Fibroblast of skin of abdomen (primary cell): ENCODE measurements at regions not wholly inside any gene's neighbourhood (a gene's known extent, or its start where the extent isn't known, plus 50 kb on each side); places are given as distances from the start of the nearest gene placed in this dataset.

Experiments used
- DNase-seq: peaks from one replicate; pipeline ENCODE4 v3.0.0-alpha.2; 2013

DNA sequence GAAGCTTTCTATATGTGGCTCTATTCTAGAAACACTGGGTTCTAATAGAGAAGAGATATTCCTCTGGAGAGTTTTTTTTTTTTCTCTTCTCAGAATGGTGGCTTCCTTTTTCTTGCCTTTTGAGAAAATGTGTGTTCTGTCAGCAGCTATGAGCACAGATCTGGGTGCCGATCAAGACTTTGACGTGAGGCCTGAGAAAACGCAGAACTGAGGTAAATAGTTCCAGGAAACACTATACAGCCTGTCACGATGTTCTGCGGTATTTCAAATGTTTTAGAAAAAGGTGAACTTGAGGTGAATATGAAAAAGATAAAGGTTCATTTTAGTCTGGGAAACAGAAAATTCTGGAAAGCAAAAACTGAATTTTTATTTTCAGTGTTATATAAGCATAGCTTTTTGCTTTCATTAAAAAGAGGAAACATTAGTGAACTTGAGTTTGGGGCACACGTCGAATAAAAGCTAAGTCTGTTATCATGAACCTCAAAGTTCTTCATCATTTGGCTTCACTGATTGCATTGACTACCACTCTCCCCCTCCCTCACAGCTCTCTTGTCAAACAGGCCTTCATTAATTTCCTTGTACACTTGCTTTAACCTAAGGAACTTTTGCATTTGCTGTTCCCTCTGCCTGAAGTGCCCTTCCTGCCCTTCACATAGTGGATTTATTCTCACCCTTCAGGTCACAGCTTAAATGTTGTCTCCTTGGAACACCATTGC lies 265.1 kb downstream of the NFKBIZ start:
- no peak for DNase-seq

- DNase-seq = no peak
Observed at GRCh38 chr3:102122527-102122926, 273.2 kb downstream of the NFKBIZ start.

DNA sequence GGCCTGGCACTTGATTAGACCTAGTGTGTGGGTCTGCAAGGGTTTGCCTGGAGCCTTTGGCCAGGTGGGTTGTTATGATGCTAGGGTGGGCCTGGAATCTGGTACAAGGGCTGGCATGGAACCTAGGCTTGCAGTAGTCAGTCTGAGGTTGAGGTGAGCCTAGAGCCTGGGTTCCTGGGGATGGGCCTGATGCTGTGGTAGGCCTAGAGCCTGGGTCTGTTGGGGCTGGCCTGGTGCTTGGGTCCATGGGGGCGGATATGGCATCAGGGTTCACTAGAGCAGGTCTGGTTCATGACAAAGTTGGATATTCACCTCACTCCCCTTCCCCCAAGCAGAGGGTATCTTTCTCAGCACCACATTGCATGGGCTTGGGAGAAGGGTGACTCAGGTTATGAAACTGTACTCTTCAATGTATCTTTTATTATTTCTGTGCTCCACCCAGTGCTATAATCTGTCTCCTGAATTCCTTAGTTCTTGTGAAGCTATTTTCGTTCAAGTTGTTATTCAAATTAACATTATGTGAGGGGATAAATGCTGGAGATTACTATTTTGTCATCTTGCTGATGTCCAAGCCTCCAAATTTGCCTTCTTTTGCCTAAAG lies 274.4 kb downstream of the NFKBIZ start:
- no peak for DNase-seq

GRCh38 chr3:102124282-102124681 lies 275.0 kb downstream of the NFKBIZ start:
- DNase-seq = no peak

DNA sequence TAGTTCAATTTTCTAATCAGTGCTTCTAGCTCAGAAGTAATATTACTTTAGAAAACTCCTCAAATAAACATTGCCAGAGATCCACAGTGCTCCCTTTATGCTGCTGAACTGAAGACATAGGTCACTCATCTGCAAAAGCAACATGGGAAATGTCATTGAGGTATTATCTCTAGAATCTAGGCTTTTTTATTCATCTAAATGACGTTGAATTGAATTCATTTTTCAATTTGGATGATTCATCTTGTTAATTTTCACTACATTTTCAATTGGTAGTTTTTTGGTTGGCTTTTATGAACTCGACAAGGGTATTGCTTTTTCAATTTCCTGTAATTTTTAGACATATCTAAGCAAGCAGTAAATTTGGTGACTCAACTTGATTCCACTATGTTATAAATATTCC lies 275.4 kb downstream of the NFKBIZ start:
- DNase-seq = no peak

DNA sequence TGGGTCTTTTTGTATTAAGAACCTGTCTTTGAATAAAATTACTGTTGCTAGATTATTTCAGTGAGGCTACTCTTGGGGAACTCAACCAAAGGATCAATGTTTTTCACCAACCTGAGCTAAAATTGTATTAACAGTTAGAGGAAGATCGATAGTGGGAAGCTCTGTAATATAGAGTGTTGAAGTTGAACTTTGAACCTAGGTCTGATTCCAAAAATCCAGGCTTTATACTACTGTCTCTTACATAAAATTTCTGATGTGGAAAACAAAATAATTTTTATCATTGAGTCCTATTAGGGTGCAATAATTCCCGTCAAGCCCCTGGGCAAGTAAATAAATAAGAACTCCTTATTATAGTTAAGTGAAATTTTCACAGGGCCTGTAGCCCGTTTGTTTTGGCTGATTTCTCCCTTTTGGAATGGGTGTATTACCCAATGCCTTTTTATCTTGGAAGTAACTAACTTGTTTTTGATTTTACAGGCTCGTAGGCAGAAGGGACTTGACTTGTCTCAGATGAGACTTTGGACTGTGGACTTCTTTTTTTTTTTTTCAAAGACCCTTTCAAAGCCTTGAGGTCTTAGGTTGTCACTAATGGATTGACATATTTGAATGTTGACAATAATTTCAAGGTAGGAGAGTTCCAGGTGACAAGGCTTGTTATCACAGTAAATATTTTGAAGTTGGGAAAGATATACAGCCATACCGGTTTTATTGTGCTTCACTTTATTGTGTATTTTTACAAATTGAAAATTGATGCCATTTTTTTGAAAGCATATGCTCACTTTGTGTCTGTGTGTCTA lies 276.1 kb downstream of the NFKBIZ start:
- no peak for DNase-seq

DNA sequence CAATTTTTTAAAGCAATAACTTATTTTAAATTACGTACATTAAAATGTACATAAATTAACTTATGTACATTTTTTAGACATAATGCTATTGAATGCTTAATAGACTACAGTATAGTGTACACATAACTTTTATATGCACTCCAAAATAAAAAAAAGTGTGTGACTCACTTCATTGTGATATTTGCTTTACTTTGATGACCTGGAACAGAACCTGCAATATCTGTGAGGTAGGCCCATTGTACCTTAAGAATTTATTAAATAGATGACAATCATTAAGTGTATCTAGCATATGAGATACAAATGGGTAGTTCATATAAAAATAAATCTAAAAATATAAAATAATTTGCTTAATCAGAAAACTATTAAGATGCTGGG lies 276.7 kb downstream of the NFKBIZ start:
- no peak for DNase-seq

DNA sequence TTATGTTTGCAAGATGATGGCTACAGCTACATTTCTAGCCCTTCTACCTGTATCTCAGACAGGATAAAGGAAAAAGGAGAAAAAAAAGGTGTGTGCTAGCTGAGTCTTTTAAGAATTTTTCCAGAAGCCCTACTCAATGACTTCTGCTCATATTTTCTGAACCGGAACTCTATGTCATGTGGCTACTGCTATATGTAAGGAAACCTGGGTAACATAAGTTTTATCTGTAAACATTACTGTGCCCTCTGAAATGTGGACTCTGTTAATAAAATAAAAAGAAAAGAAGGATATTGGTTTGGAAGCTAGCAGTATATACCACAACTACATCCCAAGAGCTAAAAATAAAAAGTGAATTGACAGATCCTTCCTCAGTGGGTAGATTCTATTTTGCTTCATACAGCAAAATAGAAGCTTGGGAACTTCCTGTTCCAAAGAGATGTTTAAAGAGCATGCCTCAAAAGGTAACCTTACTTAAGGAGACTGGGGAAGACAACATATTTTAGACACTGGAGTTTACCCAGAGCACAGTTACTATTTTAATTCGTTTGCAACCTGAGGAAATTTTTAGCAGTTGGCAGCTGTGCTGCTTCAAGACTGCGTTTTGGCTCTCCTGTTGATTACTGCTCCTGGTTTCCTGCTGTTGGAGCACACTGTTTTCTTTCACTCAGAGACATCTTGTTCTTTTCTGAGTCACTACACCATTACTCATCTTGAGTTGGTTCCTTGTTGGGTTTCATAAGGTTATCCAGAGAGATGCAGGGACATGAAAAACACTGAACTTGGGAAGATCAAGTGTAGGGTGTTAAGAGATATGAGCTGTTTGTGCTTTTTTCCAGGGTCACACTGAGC lies 280.7 kb downstream of the NFKBIZ start:
- peak; percentile 58 for DNase-seq

DNA sequence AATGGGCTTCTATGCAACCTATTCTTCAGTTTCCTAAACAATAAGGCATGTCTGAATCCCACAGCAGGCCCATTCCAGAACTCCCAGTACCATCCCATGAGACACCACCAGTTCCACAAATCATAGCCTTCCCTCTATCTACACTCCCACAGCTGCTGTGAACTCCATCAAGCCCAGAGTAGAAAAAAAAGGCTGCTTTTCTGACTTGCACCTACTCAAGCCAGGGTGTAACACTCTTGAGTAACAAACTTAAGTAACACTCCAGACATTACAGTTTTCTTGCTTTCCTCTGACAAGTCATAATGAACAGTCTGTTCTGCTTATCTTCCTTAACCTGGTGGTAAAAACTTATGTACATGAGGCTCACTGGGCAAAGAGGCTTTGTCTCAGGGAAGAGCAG lies 283.1 kb downstream of the NFKBIZ start:
- no peak for DNase-seq

DNA sequence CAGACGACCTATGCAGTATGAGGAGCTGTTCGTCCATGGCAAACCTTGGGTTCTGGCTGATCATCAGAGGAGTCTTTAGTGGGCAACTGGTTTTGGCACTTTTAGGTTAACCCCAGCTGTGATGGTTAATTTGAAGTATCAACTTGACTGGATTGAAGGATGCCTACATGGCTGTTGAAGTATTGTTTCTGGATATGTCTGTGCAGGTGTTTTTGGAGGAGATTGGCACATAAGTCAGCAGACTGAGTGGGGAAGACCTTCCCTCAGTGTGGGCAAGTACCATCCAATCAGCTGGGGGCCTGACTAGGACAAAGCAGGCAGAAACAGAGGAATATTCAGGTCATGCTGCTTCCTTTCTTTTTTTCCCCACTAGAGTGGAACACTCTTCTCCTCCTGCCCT lies 284.1 kb downstream of the NFKBIZ start:
- no peak for DNase-seq

DNA sequence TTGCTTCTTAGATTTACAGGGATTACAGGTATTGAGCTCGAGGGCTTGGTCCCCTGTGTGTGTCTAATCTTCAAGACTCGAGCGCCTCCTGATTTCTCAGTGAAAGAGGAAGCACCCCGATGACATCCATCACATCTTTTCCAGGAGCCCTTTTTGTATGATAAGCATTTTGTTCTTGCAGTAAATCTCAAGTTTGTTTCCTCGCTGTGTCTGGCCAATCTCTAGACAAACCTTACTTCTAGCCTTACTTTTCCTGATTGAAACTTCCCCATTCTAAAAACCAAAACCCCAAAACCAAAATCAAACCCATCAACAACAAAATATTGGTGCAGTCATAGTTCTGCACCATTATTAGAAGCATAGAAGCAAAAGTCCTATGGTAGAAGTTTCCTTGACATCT lies 286.0 kb downstream of the NFKBIZ start:
- DNase-seq = no peak

GRCh38 chr3:102136183-102136582 lies 286.9 kb downstream of the NFKBIZ start:
- DNase-seq = no peak

DNA sequence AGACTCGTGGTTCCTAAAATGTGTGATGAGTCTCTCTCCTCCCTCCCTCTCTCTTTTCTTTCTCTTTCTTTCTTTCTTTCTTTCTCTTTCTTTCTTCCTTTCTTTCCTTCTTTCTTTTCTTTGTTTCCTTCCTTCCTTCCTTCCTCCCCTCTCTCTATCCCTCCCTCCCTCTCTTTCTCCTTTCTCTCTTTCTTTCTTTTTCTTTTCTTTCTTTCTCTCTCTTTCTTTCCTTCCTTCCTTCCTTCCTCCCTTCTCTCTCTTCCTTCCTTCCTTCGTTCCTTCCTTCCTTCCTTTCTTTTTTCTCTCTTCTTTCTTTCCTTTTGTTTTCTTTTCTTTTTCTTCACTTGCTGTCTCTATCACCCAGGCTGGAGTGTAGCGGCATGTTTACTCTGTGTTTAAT lies 290.8 kb downstream of the NFKBIZ start:
- DNase-seq = no peak

DNA sequence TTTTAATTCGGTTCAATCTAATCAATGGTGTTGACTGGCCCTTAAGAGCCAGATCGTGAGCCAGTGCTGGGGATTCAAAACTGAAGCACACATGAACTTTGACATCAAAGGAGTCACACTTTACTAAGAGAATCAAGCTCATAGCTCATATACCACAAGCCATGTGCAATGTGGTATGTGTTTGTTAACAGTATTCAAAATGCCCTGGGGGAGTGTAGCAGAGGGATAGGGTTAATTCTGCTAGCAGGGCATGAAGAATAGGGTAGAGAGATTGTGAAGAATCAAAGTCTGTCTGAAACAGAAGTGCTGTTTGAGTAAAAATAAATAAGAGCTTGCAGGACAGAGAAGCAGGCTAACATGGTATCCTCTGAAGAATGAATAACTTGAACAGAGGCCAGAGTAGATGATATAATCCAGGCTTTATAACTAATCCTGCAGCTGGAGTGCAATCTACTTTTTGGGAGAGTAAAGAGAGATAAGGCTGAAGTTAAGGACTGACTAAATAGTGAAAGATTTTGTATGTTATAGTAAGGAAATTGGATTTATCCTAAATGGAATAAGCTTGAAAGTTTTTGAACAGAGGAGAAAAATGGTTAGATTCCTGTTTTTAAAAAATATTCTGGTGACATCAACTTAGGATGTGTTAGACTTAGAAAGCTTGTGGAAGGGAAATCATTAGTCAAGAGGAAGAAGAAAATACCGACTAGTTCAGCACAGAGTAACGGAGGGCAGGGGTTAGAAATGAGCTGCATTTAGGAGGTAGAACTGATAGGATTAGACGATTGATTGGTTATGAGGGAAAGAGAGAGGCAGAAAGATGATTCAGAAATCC lies 292.0 kb downstream of the NFKBIZ start:
- no peak for DNase-seq

- no peak for DNase-seq
Observed at GRCh38 chr3:102141928-102142239, 292.6 kb downstream of the NFKBIZ start.

- no peak for DNase-seq
Observed at GRCh38 chr3:102142379-102143060, 292.3 kb upstream of the ZPLD1 start.

DNA sequence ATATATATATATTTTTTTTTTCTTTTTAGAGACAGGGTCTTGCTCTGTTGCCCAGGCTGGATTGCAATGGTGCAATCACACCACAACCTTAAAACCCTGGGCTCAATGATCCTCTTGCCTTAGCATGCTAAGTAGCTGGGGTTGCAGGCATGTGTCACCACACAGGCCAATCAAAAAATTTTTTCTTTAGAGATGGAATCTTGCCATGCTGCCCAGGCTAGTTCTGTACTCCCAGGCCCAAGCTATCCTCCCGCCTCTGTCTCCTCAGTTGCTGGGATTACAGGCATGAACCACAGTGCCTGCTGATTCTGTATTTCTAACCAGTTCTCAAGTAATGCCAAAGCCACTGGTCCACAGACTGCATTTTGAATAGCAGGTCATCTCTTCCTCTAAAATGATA lies 291.3 kb upstream of the ZPLD1 start:
- DNase-seq = no peak

GRCh38 chr3:102144063-102144462 lies 290.8 kb upstream of the ZPLD1 start:
- DNase-seq = no peak

DNA sequence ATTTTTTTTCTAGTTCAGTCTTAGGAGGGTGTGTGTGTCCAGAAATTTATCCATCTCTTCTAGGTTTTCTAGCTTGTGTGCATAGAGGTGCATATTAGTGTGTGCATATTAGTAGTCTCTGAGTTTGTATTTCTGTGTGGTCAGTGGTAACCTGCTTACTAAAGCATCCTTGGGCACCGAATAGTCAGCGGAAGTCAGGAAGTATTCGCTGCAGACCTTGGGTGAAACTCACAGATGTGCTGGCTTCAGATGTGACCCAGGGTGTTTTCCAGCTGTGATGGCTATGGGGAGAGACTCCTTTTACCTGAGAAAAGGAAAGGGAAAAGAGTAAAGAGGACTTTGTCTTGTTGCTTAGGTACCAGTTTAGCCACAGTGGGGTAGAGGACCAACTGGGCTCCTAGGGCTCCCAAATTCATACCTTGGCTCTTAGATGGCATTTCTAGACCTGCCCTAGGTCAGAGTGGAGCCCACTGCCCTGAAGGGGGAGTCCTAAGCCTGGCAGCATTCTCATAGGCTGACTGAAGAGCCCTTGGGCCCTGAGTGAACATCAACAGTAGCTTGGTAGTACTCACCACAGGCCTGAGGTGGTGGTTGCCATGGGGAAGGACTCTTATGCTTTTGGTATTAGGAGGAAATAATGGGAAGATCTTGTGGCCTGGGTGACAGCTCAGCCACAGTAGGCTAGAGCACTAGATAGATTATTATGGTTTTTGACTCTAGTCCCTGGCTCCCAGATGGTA lies 286.0 kb upstream of the ZPLD1 start:
- DNase-seq = no peak

GRCh38 chr3:102151935-102152334 lies 282.9 kb upstream of the ZPLD1 start:
- DNase-seq = no peak

DNA sequence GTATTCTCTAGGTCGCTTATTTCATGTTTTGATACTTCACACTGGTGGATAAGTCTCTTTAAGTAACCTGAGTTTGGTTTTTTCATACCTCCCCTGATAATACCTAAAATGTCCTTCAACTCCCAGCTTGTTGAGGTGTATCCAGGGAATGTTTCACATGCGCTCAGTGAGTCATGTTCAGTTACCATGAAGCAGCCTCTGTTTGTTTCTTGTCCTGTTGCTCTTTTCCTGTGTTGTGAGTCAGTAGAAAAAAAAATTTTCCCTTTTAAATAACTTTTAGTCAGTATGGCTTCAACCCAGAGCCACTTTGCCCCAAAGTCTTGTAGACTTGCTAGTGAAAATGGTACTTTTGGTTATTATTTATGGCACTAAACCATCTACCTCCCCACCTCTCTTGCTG lies 278.4 kb upstream of the ZPLD1 start:
- peak; percentile 60 for DNase-seq
